ENCODE measurements at regions not wholly inside any gene's neighbourhood (a gene's known extent, or its start where the extent isn't known, plus 50 kb on each side); places are given as distances from the start of the nearest gene placed in this dataset.
A peak's percentile ranks its signal among the peaks of the same experiment; 100 is the strongest.

- H3K27ac ChIP-seq (ENCODE audit: low read depth in 1 of 2, low read length in 2 of 2), result no peak overlapping the region
- H3K36me3 ChIP-seq (ENCODE audit: control insufficient read depth in 4 of 4, insufficient read depth in 3 of 4, low read depth in 1 of 4, low read length in 3 of 4), result no peaks in the 10 kb centered on the region
- TF ChIP-seq HNF4G (IDR thresholded peaks at IDR 0.05), result no peak
- TF ChIP-seq FOXA1 (IDR thresholded peaks at IDR 0.05), result no peak
- no peak for TF ChIP-seq ATF3 (IDR thresholded peaks at IDR 0.05)
- TF ChIP-seq HNF4A (conservative IDR thresholded peaks at IDR 0.05), result no peak
- TF ChIP-seq JUND (IDR thresholded peaks at IDR 0.05), result no peak
- no peak for TF ChIP-seq NR2F2 (IDR thresholded peaks at IDR 0.05)
- no peak for TF ChIP-seq RAD21 (IDR thresholded peaks at IDR 0.05)
- no peak for TF ChIP-seq YY1 (IDR thresholded peaks at IDR 0.05)
- TF ChIP-seq, protein P1, sequence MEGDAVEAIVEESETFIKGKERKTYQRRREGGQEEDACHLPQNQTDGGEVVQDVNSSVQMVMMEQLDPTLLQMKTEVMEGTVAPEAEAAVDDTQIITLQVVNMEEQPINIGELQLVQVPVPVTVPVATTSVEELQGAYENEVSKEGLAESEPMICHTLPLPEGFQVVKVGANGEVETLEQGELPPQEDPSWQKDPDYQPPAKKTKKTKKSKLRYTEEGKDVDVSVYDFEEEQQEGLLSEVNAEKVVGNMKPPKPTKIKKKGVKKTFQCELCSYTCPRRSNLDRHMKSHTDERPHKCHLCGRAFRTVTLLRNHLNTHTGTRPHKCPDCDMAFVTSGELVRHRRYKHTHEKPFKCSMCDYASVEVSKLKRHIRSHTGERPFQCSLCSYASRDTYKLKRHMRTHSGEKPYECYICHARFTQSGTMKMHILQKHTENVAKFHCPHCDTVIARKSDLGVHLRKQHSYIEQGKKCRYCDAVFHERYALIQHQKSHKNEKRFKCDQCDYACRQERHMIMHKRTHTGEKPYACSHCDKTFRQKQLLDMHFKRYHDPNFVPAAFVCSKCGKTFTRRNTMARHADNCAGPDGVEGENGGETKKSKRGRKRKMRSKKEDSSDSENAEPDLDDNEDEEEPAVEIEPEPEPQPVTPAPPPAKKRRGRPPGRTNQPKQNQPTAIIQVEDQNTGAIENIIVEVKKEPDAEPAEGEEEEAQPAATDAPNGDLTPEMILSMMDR (IDR thresholded peaks at IDR 0.05; ENCODE audit: low read depth, low read length, missing input control), result no peak
- H3K4me1 ChIP-seq (ENCODE audit: control insufficient read depth in 4 of 4, insufficient read depth in 4 of 4, low read length in 3 of 4), result no peaks in the 10 kb centered on the region
- no peaks in the 10 kb centered on the region for H3K27me3 ChIP-seq (ENCODE audit: control insufficient read depth in 4 of 4, insufficient read depth in 4 of 4, low read length in 3 of 4)
- DNase-seq (ENCODE audit: low spot score), result no peak
- no peak overlapping the region for H3K4me3 ChIP-seq (ENCODE audit: low read depth in 1 of 3, low read length in 3 of 3)
- WGBS, result 78% methylated on average over 5 of the region's 5 CpGs
- H3K9me3 ChIP-seq (ENCODE audit: control insufficient read depth in 4 of 4, low read length in 3 of 4), result no peaks in the 10 kb centered on the region
- no peak overlapping the region for H3K9ac ChIP-seq (ENCODE audit: low read depth in 1 of 2, low read length in 2 of 2)
These were observed 458.0 kb downstream of the FLRT2 start for GRCh38 chr14:85987907-85988306.

DNA sequence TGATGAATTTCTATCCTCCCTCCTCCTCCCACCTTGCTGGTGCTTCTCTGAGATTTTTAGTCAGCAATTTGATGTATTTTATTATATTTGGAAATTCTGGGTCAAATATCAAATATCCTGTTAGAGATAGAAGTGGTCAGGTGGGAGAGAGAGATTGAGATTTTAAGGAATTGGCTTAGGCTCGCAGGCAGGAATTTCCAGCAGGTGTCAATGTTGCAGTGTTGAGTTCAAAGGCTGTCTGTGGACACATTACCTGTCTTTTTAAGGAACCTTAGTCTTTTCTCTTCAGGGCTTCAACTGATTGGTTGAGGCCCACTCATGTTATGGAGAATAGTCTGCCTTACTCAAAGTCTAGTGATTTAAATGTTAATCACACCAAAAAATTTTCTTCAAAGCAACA is 457.3 kb downstream of the FLRT2 start:
- no peak overlapping the region for H3K9ac ChIP-seq (ENCODE audit: low read depth in 1 of 2, low read length in 2 of 2)
- no peaks in the 10 kb centered on the region for H3K36me3 ChIP-seq (ENCODE audit: control insufficient read depth in 4 of 4, insufficient read depth in 3 of 4, low read depth in 1 of 4, low read length in 3 of 4)
- no peaks in the 10 kb centered on the region for H3K9me3 ChIP-seq (ENCODE audit: control insufficient read depth in 4 of 4, low read length in 3 of 4)
- no peak overlapping the region for H3K4me3 ChIP-seq (ENCODE audit: low read depth in 1 of 3, low read length in 3 of 3)
- no peaks in the 10 kb centered on the region for H3K27me3 ChIP-seq (ENCODE audit: control insufficient read depth in 4 of 4, insufficient read depth in 4 of 4, low read length in 3 of 4)
- 70% methylated on average over 1 of the region's 1 CpG for WGBS
- no peak overlapping the region for H3K27ac ChIP-seq (ENCODE audit: low read depth in 1 of 2, low read length in 2 of 2)
- no peaks in the 10 kb centered on the region for H3K4me1 ChIP-seq (ENCODE audit: control insufficient read depth in 4 of 4, insufficient read depth in 4 of 4, low read length in 3 of 4)
- no peak for DNase-seq (ENCODE audit: low spot score)
- TF ChIP-seq RAD21 (IDR thresholded peaks at IDR 0.05) (peak in 1 of 2 donors; percentile 58), YY1 (IDR thresholded peaks at IDR 0.05) (no peak), JUND (IDR thresholded peaks at IDR 0.05) (no peak), SP1 (IDR thresholded peaks at IDR 0.05) (no peak)
- TF ChIP-seq, protein P2, sequence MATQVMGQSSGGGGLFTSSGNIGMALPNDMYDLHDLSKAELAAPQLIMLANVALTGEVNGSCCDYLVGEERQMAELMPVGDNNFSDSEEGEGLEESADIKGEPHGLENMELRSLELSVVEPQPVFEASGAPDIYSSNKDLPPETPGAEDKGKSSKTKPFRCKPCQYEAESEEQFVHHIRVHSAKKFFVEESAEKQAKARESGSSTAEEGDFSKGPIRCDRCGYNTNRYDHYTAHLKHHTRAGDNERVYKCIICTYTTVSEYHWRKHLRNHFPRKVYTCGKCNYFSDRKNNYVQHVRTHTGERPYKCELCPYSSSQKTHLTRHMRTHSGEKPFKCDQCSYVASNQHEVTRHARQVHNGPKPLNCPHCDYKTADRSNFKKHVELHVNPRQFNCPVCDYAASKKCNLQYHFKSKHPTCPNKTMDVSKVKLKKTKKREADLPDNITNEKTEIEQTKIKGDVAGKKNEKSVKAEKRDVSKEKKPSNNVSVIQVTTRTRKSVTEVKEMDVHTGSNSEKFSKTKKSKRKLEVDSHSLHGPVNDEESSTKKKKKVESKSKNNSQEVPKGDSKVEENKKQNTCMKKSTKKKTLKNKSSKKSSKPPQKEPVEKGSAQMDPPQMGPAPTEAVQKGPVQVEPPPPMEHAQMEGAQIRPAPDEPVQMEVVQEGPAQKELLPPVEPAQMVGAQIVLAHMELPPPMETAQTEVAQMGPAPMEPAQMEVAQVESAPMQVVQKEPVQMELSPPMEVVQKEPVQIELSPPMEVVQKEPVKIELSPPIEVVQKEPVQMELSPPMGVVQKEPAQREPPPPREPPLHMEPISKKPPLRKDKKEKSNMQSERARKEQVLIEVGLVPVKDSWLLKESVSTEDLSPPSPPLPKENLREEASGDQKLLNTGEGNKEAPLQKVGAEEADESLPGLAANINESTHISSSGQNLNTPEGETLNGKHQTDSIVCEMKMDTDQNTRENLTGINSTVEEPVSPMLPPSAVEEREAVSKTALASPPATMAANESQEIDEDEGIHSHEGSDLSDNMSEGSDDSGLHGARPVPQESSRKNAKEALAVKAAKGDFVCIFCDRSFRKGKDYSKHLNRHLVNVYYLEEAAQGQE (IDR thresholded peaks at IDR 0.05), result no peak

DNA sequence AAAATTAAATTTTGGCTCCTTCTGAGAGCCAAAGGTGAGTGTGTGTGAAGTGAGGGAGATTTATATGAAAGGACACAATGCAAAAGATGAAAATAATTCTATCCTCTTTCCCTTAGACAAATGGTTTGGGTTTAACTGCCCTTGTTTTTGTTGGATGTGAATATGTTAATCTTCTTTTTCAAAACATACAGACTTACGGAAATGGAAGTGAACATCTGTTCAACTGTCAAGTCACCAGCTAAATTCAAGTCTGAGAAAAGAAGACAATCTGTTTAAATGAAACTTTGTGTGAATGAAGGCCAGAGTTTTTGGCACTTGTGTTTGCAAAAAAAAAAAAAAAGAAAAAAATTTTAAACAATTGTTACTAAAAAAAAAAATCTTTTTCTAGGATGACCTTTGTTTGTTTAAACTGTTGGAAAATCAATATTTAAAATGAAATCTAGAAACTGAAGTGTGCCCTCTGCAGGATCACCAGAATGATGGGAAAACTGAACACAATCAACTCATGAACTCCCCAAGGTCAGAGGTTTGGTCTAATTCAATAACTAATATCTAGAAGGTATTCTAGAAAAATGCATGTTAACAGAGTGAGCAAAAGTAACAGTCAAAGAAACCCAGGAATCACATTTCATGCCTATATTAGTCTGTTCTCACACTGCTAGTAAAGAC is 448.8 kb downstream of the FLRT2 start:
- peaks cover 0 to 6% (median 0%) of the 10 kb centered on the region in 4 donors for H3K9me3 ChIP-seq (ENCODE audit: control insufficient read depth in 4 of 4, low read length in 3 of 4)
- no peak overlapping the region for H3K9ac ChIP-seq (ENCODE audit: low read depth in 1 of 2, low read length in 2 of 2)
- H3K36me3 ChIP-seq (ENCODE audit: control insufficient read depth in 4 of 4, insufficient read depth in 3 of 4, low read depth in 1 of 4, low read length in 3 of 4), result no peaks in the 10 kb centered on the region
- WGBS, result 47% methylated on average over 1 of the region's 1 CpG
- H3K4me3 ChIP-seq (ENCODE audit: low read depth in 1 of 3, low read length in 3 of 3), result no peak overlapping the region
- no peak overlapping the region for H3K27ac ChIP-seq (ENCODE audit: low read depth in 1 of 2, low read length in 2 of 2)
- no peaks in the 10 kb centered on the region for H3K27me3 ChIP-seq (ENCODE audit: control insufficient read depth in 4 of 4, insufficient read depth in 4 of 4, low read length in 3 of 4)
- peaks cover 0 to 4% (median 0%) of the 10 kb centered on the region in 4 donors for H3K4me1 ChIP-seq (ENCODE audit: control insufficient read depth in 4 of 4, insufficient read depth in 4 of 4, low read length in 3 of 4)
- DNase-seq (ENCODE audit: low spot score), result no peak
- TF ChIP-seq FOXA1 (IDR thresholded peaks at IDR 0.05) (no peak), RAD21 (IDR thresholded peaks at IDR 0.05) (peak; percentile 64 to 76), NR2F2 (IDR thresholded peaks at IDR 0.05) (no peak), HNF4A (conservative IDR thresholded peaks at IDR 0.05) (peak; percentile 40 to 45), JUND (IDR thresholded peaks at IDR 0.05) (no peak), GABPA (IDR thresholded peaks at IDR 0.05 in 1 of 2, conservative IDR thresholded peaks at IDR 0.05 in 1 of 2) (no peak), EGR1 (IDR thresholded peaks at IDR 0.05; ENCODE audit: low read depth in 2 of 2) (no peak), HNF4G (IDR thresholded peaks at IDR 0.05) (no peak), FOXA2 (IDR thresholded peaks at IDR 0.05) (no peak), SP1 (IDR thresholded peaks at IDR 0.05) (no peak), RXRA (IDR thresholded peaks at IDR 0.05) (peak; percentile 10 to 18)
- TF ChIP-seq, protein P3, sequence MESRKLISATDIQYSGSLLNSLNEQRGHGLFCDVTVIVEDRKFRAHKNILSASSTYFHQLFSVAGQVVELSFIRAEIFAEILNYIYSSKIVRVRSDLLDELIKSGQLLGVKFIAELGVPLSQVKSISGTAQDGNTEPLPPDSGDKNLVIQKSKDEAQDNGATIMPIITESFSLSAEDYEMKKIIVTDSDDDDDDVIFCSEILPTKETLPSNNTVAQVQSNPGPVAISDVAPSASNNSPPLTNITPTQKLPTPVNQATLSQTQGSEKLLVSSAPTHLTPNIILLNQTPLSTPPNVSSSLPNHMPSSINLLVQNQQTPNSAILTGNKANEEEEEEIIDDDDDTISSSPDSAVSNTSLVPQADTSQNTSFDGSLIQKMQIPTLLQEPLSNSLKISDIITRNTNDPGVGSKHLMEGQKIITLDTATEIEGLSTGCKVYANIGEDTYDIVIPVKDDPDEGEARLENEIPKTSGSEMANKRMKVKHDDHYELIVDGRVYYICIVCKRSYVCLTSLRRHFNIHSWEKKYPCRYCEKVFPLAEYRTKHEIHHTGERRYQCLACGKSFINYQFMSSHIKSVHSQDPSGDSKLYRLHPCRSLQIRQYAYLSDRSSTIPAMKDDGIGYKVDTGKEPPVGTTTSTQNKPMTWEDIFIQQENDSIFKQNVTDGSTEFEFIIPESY (IDR thresholded peaks at IDR 0.05), result no peak
- TF ChIP-seq, protein P1 (IDR thresholded peaks at IDR 0.05; ENCODE audit: low read depth, low read length, missing input control), result peak; percentile 48
- TF ChIP-seq, protein P4, sequence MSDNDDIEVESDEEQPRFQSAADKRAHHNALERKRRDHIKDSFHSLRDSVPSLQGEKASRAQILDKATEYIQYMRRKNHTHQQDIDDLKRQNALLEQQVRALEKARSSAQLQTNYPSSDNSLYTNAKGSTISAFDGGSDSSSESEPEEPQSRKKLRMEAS (IDR thresholded peaks at IDR 0.05), result no peak
